GM21381 (cell line): ENCODE measurements at regions not wholly inside any gene's neighbourhood (a gene's known extent, or its start where the extent isn't known, plus 50 kb on each side); places are given as distances from the start of the nearest gene placed in this dataset.

ENCODE experiments used
- ATAC-seq: cut with Tn5 transposase; IDR thresholded peaks from one replicate; pipeline ENCODE4 v1.9.1; 2021; ENCODE audit warnings: mild to moderate bottlenecking, moderate library complexity; ENCODE audit not compliant: unreplicated experiment

DNA sequence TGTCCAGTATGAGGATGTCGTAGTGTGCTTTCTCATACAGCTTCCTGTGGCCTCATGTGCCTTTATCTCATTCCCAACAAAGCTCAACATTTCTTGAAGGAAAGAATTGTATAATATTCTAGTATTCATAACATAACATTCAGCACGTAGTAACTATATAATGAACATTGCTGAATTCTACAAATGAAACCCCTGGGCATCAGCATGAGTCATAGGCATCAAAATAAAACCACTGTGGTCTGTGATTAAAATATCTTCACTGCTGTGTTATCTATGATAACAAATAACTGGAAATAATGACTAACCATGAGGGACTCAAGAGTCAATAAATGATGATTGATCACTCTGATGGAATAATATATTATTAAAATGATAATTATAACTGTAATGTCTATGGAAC lies 255.2 kb downstream of the EMP1 start:
- no peak for ATAC-seq

DNA sequence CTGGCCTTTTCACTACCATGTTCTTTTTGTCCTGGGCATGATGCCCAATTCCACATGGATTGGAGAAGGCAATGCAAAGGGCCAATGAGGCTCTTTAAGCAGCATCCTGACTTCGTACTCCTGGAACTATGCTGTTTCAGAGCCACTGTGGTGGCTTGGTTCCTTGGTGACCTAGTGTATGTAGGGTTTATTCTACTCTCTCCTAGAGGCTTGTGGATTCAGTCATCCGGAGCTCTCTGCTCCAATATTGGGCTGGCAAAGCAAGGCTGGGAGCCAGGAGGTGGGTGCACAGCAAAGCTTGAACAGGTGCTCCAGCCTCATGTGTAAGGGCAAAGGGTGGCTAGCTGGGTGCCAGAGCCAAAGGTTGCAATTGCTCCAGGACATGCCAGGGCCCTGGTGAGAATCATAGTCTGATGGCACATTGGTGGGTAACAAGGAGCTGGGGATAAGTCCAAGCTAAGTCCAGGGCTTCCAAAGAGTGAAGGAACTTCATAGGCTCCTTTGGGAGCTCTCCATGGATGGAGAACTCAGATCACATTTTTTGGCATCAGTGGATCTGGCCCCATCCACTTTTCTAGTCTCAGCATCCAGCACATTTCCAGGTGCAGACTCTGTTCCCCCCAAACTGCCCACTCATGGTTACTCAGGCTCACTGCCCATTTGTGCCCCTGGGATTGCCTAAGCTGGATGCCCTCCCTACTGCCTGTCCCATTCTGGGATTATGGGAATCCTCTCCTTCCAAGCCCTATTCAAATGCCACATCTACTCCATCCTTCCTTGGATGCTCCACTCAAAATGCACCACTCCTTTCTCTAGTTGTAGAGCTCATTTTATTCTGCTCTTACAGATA lies 253.9 kb downstream of the EMP1 start:
- ATAC-seq: no peak

DNA sequence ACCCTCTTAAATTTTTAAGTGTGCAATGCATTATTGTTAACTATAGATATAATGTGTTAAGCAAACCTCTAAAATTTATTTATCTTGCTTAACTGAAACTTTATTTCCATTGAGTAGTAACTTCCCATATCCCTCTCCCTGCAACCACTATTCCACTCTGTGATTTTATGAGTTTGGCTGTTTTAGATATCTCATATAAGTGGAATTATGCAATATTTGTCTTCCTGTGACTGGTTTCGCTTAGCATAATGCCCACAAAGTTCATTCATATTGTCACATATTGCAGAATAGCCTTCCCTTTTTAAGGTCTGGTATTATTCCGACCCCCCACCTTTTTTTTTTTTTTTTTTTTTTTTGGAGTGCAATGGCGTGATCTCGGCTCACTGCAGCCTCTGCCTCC lies 247.6 kb downstream of the EMP1 start:
- ATAC-seq: no peak

DNA sequence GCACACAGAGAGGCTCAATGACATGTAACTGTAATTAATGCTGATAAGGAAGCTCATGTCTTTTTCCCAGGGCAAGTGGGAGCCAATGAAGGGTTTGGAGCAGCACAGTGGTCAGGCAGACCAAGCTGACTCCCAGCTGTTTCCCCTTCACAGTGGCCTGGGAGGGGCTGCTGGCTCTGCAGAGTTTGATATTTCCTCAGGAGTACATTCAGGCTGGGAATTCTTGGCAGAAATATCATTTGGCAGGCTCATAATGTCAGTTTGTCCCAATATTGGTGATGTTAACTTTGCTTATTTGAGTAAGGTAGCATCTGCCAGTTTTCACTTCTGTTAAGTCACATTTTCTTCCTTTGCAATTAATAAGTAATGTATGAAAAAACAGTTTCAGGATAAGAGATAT lies 247.0 kb downstream of the EMP1 start:
- no peak for ATAC-seq

- no peak for ATAC-seq
Observed at GRCh38 chr12:13443028-13443427, 246.5 kb downstream of the EMP1 start.

GRCh38 chr12:13442457-13442856 lies 245.9 kb downstream of the EMP1 start:
- ATAC-seq: no peak

- no peak for ATAC-seq
Observed at GRCh38 chr12:13440844-13441243, 244.3 kb downstream of the EMP1 start.

DNA sequence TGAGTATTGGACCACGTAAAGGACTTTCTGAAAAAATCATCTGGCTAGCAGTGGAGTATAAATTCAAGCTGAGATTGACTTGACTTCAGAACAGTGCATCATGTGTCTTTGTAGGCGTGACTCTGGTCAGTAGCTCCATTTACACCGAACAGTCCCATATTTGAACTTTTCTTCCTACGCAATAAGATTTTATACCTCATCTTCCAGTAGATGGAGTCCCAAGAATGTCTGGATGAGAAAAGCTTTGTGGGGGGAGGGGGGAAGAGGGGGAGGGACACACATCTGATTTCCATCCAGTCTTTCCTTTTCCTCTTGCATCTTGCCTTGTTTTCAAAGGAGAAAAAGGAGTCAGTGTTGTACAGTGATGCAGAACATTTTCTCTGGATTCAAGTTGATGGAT lies 241.0 kb downstream of the EMP1 start:
- no peak for ATAC-seq

DNA sequence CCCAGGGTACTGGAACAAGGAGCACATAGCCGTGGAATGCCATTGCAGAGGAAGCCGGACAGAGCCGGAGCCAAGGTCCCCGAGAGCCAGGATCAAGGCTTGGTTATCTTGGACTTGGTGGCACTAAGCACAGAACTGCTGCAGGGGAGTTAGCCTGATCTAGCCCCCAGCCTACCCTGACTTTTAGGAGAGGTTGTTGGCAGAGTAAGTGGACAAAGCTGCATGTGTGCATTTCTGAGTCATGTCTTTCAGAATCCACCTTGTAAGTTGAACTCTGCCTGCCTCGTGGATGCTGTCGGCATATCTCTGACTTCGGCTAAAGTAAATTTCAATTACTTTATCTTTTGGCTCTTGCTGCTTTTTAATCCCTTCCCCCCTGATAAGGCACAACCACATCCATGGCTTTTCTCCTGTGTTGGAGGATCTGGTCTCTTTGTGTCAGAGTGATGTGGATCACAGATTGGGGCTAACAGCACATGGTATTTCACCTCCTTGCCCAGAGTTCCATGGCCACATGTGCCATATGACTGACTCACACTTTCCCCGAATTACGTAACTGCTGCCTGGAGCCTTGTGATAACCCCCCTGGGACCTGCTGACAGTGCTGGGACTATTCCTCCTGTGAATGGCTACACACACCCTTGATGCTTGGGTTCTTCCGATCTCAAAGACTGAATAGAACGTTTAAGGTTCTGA lies 240.3 kb downstream of the EMP1 start:
- ATAC-seq: no peak

GRCh38 chr12:13436182-13436581 lies 239.7 kb downstream of the EMP1 start:
- no peak for ATAC-seq

DNA sequence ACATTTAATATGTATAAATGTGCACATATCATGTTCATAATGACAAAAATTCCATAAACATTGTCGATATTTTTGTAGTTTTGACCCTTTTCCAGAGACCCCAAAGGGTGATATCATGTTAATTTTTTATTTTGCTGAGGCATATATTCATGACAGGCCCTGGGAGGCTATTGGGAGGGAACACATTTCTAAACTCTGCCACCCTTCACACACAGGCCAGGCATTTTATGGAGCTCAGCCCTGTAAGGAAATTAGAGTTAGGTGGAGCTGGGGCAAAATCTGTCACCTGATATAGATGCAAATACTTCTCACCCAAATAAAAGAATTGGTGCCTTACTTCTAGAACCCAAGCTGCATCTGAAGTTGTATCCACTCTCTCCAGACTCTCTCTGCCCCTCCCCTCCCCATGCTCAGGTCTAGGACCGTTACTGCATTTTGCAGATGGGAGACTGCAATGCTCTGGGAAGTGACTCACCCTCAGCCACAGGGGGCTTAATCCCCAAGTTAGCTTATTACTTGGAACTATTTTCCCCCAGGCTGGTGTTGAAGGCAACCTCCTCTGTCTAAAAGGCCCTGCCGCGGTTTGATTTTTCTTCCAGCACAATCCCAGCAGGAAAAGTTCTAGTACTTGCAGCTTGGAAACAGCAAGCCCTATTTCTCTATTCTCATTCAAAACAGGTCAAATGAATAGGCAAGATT lies 238.9 kb downstream of the EMP1 start:
- ATAC-seq: no peak

DNA sequence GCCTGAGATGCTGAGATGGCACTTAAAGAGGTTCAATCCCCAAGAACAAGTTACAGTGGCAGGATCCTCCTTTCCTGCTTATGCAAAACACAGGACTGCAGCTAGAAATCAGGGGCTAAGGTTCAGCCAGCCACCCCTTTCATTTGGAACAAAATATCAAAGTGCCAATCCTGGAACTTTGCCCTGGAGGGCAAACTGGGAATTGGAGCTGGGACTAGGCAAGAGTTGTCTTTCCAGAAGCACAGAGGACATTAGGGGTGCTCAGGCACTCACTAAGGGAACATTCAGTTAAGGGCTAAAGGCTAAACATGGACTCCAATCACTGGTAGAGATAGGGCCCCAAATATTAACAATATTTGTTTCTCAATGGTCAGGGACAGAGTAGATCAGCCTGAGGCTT lies 237.2 kb downstream of the EMP1 start:
- ATAC-seq: no peak

- ATAC-seq: no peak
Observed at GRCh38 chr12:13431041-13431440, 234.5 kb downstream of the EMP1 start.

DNA sequence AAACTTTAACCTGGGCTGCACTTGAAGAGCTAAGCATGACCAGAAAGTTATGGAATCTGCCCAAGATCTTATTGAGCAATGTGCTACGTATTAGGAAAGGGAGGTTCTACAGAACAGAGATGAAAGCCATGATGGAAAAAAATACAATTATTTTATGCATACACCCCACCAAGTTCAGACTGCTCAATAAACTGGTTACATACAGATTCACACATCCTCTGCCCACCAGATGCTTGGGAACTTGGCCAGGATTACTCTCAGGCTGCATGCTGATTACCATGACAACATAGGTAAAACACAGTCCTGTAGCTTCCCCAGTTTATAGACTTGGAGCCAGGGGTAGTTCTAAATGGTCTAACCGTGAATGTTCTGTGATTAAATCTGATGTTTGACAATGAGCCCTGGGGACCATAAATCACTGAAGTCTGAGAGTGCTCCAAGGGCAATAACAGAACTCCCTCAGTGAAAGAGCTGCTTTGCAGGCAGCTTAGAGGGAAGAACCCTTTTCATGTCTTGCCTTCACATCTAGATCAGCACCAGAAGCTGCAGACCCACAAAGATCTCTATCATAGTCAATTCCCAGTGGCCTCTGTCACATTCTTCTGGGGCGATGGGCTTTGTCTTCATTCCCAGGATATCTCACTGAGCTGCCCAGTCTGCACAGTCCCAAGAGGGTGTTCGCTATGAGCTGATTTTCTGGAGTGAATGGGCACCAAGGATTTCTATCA lies 232.2 kb downstream of the EMP1 start:
- ATAC-seq: no peak

DNA sequence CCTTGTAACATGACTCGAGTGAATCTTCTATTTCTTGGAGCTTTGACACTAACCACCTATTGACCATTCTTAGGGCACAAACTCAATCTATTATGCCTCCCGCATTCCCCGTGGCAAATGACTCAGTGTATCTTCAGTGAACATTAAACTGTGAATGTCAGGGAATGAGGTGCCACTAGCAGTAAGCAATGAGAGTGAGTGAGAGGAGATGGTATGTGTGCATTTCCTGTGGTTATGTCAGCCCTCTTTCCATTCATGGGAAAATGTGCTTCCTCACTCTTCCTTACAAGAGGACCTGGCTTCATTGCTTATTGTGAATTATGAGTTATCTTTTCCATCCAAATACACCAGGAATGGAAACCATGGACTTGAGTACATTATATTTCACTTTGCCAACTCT lies 229.2 kb downstream of the EMP1 start:
- no peak for ATAC-seq

DNA sequence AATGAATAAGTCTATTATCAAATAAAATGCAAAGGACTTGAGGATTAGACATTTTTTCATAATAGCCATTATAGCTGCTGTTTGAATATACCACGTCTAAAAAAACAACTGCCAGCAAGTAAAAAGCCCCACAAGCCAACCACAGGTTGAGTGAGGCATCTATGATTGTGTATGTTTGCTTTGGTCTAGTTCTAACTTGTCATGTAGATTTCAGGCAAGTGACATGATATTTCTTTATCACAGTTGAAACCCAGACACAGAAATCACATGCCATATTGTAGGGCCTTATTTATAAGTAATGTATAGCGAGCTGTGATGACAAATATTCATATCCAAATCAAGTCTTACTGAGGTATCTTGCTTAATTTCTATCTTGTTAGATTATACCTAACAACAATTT lies 225.8 kb downstream of the EMP1 start:
- no peak for ATAC-seq

DNA sequence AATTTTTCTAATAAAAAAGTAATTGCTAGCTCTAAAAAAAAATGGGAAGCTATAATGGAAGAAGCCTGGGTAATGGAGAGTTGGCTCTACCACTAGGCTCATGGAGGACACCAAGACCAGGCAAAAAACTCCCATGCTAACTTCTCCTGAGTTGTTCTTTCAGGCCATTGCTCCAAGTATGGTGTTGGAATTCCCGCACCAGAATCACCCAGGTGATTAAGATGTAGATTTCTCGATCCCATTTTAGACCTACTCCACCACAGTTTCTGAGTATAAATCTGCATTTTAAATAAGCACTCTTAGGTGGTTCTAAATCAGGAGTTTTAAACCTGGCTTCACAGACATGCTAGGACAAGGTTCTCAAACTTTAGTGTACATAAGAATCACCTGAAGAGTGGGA lies 221.0 kb downstream of the EMP1 start:
- ATAC-seq: no peak

GRCh38 chr12:13411287-13411686 lies 214.8 kb downstream of the EMP1 start:
- ATAC-seq: no peak

GRCh38 chr12:13405961-13406703 lies 209.6 kb downstream of the EMP1 start:
- no peak for ATAC-seq

DNA sequence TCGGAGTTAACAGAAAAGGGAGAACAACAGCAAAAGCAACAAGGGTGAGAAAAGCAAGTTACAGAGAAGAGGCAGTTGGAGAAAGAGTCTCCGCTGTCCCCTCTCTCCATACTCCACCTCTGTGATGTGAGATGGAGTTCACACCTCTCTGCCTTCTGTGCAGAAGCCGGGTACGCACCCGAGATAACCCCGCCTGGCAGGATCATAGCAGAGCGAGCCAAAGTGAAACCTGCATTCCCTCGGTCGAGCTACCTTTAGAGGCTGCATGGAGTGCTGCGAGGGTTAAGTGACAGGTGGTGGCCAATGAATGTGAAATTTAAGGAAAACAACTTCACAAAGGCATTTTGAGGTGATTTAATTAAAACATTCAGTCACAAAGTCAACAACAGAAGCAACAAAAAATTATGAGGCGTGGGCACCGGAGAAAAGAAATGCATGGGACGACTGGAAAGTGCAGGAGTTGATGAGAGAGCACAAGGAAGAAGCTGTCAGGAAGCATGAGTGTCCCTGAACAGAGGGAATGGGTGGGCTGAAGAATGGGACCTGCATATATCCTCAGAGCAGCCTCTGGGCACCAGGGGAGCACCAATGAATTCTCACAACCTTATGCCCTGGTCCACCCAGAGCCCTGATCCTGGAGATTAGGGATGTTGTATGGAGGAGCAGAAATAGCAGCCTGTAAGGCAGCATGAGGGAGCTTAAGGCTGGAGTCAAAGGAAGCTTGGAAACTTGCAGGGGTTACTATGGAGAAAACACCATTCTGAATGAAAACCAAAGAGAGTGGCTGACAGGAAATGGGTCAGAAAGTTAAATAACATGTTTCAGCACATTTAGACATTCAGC lies 208.3 kb downstream of the EMP1 start:
- no peak for ATAC-seq
